H9 (cell line): ENCODE measurements at regions not wholly inside any gene's neighbourhood (a gene's known extent, or its start where the extent isn't known, plus 50 kb on each side); places are given as distances from the start of the nearest gene placed in this dataset.

Experiments used
- DNase-seq: peaks from one replicate; pipeline ENCODE4 v3.0.0-alpha.2; 2017
- H2AFZ ChIP-seq: one replicate; pipeline ENCODE4 v1.6.1; 2013; ENCODE audit warnings: mild to moderate bottlenecking, low read length, control low read depth, moderate library complexity
- H2AK5ac ChIP-seq: 2 replicates; pipeline ENCODE4 v1.6.1; 2013; ENCODE audit warnings: low read length, control low read depth, mixed read lengths; ENCODE audit not compliant: insufficient read length
- H2BK120ac ChIP-seq: one replicate; pipeline ENCODE4 v1.6.1; 2013; ENCODE audit warnings: low read depth, mild to moderate bottlenecking, low read length, control low read depth, inconsistent platforms; ENCODE audit not compliant: poor library complexity, severe bottlenecking
- H2BK12ac ChIP-seq: 2 replicates; pipeline ENCODE4 v1.6.1; 2013; ENCODE audit warnings: low read length, control low read depth, mixed read lengths, low read depth; ENCODE audit not compliant: insufficient read length
- H2BK15ac ChIP-seq: 2 replicates; pipeline ENCODE4 v1.6.1; 2013; ENCODE audit warnings: low read depth, low read length, control low read depth
- H2BK20ac ChIP-seq: one replicate; pipeline ENCODE4 v1.6.1; 2013; ENCODE audit warnings: low read depth, mild to moderate bottlenecking, low read length, control low read depth, inconsistent platforms; ENCODE audit not compliant: poor library complexity, severe bottlenecking
- H2BK5ac ChIP-seq: 2 replicates; pipeline ENCODE4 v1.6.1; 2013; ENCODE audit warnings: low read length, control low read depth, mixed read lengths; ENCODE audit not compliant: insufficient read length
- H3K14ac ChIP-seq: 2 replicates; pipeline ENCODE4 v1.6.1; 2013; ENCODE audit warnings: low read length, control low read depth; ENCODE audit not compliant: insufficient read depth
- H3K18ac ChIP-seq: 2 replicates; pipeline ENCODE4 v1.6.1; 2013; ENCODE audit warnings: low read depth, mild to moderate bottlenecking, mixed read lengths, low read length, control low read depth; ENCODE audit not compliant: insufficient read length
- H3K23ac ChIP-seq: 2 replicates; pipeline ENCODE4 v1.6.1; 2013; ENCODE audit warnings: low read length, control low read depth, mixed read lengths, low read depth; ENCODE audit not compliant: insufficient read length
- H3K23me2 ChIP-seq: 2 replicates; pipeline ENCODE4 v1.6.1; 2013; ENCODE audit warnings: low read depth, mild to moderate bottlenecking, mixed read lengths, low read length, control low read depth; ENCODE audit not compliant: insufficient read length, poor library complexity, severe bottlenecking
- H3K27ac ChIP-seq: 2 replicates; pipeline ENCODE4 v1.5.1; 2013; ENCODE audit warnings: low read length, control low read depth, mixed read lengths, low read depth; ENCODE audit not compliant: insufficient read length
- H3K27me3 ChIP-seq: 2 replicates; pipeline ENCODE4 v1.6.1; 2013; ENCODE audit warnings: low read length, control low read depth, inconsistent platforms; ENCODE audit not compliant: insufficient read depth
- H3K4ac ChIP-seq: 2 replicates; pipeline ENCODE4 v1.6.1; 2013; ENCODE audit warnings: low read depth, mild to moderate bottlenecking, control low read depth, inconsistent platforms, low read length, moderate library complexity
- H3K4me1 ChIP-seq: 2 replicates; pipeline ENCODE4 v1.6.1; 2013; ENCODE audit warnings: low read length, control low read depth, inconsistent platforms; ENCODE audit not compliant: insufficient read depth
- H3K4me2 ChIP-seq: 2 replicates; pipeline ENCODE4 v1.6.1; 2013; ENCODE audit warnings: low read length, control low read depth, mixed read lengths; ENCODE audit not compliant: insufficient read length, insufficient read depth
- H3K56ac ChIP-seq: 2 replicates; pipeline ENCODE4 v1.6.1; 2013; ENCODE audit warnings: low read depth, mild to moderate bottlenecking, mixed read lengths, low read length, control low read depth; ENCODE audit not compliant: insufficient read length
- H3K79me1 ChIP-seq: 2 replicates; pipeline ENCODE4 v1.6.1; 2013; ENCODE audit warnings: low read depth, mild to moderate bottlenecking, moderate library complexity, low read length, control low read depth, inconsistent platforms; ENCODE audit not compliant: insufficient read depth, poor library complexity, severe bottlenecking
- H3K79me2 ChIP-seq: 2 replicates; pipeline ENCODE4 v1.6.1; 2013; ENCODE audit warnings: low read length, control low read depth, inconsistent platforms; ENCODE audit not compliant: insufficient read depth
- H3K9ac ChIP-seq: 2 replicates; pipeline ENCODE4 v1.6.1; 2013; ENCODE audit warnings: low read length, control low read depth, mixed read lengths; ENCODE audit not compliant: insufficient read length; ENCODE audit errors: extremely low read depth
- H3K9me3 ChIP-seq: one replicate; pipeline ENCODE4 v1.6.1; 2013; ENCODE audit warnings: low read depth, low read length, inconsistent platforms; ENCODE audit not compliant: control insufficient read depth
- H3T11ph ChIP-seq: one replicate; pipeline ENCODE4 v1.6.1; 2013; ENCODE audit warnings: mild to moderate bottlenecking, low read length, control low read depth, inconsistent platforms
- H4K20me1 ChIP-seq: one replicate; pipeline ENCODE4 v1.6.1; 2013; ENCODE audit not compliant: control insufficient read depth, insufficient read length, insufficient read depth
- H4K5ac ChIP-seq: 2 replicates; pipeline ENCODE4 v1.6.1; 2013; ENCODE audit warnings: low read depth, mild to moderate bottlenecking, mixed read lengths, low read length, control low read depth; ENCODE audit not compliant: insufficient read length
- H4K8ac ChIP-seq: replicated peaks from 2 replicates; pipeline ENCODE4 v1.6.1; 2013; ENCODE audit warnings: low read length, control low read depth, mixed read lengths, low read depth; ENCODE audit not compliant: insufficient read length
- H4K91ac ChIP-seq: 2 replicates; pipeline ENCODE4 v1.6.1; 2013; ENCODE audit warnings: low read depth, mild to moderate bottlenecking, moderate library complexity, mixed read lengths, low read length, control low read depth; ENCODE audit not compliant: insufficient read length
- H3K27ac Mint-ChIP-seq, 3 experiments: 2 replicates in 2 of 3; 3 replicates in 1 of 3; pipeline ENCODE4 v1.8.0; 2020 to 2021; ENCODE audit warnings: mixed read lengths in 3 of 3, mild to moderate bottlenecking in 1 of 3, moderate library complexity in 1 of 3
- H3K27me3 Mint-ChIP-seq: 2 replicates; pipeline ENCODE4 v1.8.0; 2021; ENCODE audit warnings: low read depth, mild to moderate bottlenecking, moderate library complexity, mixed read lengths
- H3K36me3 Mint-ChIP-seq, 3 experiments: 2 replicates in 2 of 3; 3 replicates in 1 of 3; pipeline ENCODE4 v1.8.0; 2020 to 2021; ENCODE audit warnings: low read depth in 3 of 3, mixed read lengths in 3 of 3; ENCODE audit not compliant: insufficient read depth in 1 of 3
- H3K4me1 Mint-ChIP-seq, 2 experiments: 2 replicates each; pipeline ENCODE4 v1.8.0; 2020; ENCODE audit warnings: mixed read lengths in 2 of 2
- H3K4me3 Mint-ChIP-seq, 2 experiments: 2 replicates in 1 of 2; 3 replicates in 1 of 2; pipeline ENCODE4 v1.8.0; 2020 to 2021; ENCODE audit warnings: mild to moderate bottlenecking in 2 of 2, mixed read lengths in 2 of 2, moderate library complexity in 1 of 2
- H3K9me3 Mint-ChIP-seq, 2 experiments: 2 replicates in 1 of 2; 3 replicates in 1 of 2; pipeline ENCODE4 v1.8.0; 2020; ENCODE audit warnings: mild to moderate bottlenecking in 2 of 2, mixed read lengths in 2 of 2, moderate library complexity in 1 of 2
- WGBS: extraction: QIAGEN DNeasy Blood & Tissue Kit; methylation state at CpG from one replicate; pipeline ENCODE4 v1.1.7; 2013; ENCODE audit warnings: missing lambda C conversion rate, low lambda C conversion rate, mixed read lengths; ENCODE audit not compliant: insufficient read length; ENCODE audit errors: extremely low coverage; 5-methylcytosine and 5-hydroxymethylcytosine counted together
- TF ChIP-seq, protein P1 (sequence below): fragments of 200-600 bp; sonication (generic); conservative IDR thresholded peaks from 3 replicates; pipeline ENCODE4 v1.8.0; 2021; ENCODE audit warnings: antibody characterized with exemption, mild to moderate bottlenecking

DNA sequence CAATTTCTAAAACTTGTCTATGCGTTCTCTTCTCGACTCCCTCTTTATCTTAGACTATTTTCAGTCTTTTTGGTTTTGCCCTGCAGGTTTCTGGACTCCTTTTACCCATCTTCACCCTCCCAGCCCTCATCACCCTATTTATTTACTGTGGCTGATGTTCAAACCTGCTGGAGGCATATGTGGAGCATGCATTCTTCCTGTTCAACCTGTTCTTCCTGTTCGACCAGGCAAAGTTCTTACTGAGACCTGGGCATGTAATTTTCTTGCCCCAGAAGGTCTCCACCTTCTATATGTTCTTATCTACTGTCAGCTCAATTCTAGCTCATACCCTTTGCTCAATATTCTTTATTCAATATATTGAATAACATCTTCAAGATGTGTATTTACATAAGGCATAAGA is 69.4 kb upstream of the AGA start:
- Histone ChIP-seq H3K4ac (no peak overlapping the region), H3K14ac (no peak overlapping the region), H3K56ac (no peak overlapping the region), H4K91ac (no peak overlapping the region), H3K4me2 (no peak overlapping the region), H2BK5ac (no peak overlapping the region), H2AK5ac (no peak overlapping the region), H4K20me1 (no peaks in the 10 kb centered on the region), H2BK15ac (no peak overlapping the region), H3K9ac (no peak overlapping the region), H4K8ac (no peak overlapping the region), H3K18ac (no peak overlapping the region), H2BK20ac (no peak overlapping the region), H3K79me2 (no peaks in the 10 kb centered on the region), H3K27me3 (no peaks in the 10 kb centered on the region), H2BK120ac (no peak overlapping the region), H3K23ac (no peak overlapping the region), H3K23me2 (no peaks in the 10 kb centered on the region), H2BK12ac (no peak overlapping the region), H3K9me3 (no peaks in the 10 kb centered on the region), H4K5ac (no peak overlapping the region), H3K27ac (no peak overlapping the region), H3K4me1 (no peaks in the 10 kb centered on the region), H2AFZ (no peak overlapping the region), H3K79me1 (no peaks in the 10 kb centered on the region), H3T11ph (no peak overlapping the region)
- Mint-ChIP-seq H3K27me3 (no peaks in the 10 kb centered on the region), H3K9me3 (no peaks in the 10 kb centered on the region), H3K27ac (no peak overlapping the region), H3K4me1 (peaks cover 0 to 4% of the 10 kb centered on the region in 2 experiments; a peak in 2 of 4 replicates), H3K36me3 (0 out of 7 replicates have a peak, but pooled peaks cover 0 to 3% (median 0%) of the 10 kb centered on the region in 3 experiments), H3K4me3 (no peak overlapping the region)
- TF ChIP-seq, protein P1, sequence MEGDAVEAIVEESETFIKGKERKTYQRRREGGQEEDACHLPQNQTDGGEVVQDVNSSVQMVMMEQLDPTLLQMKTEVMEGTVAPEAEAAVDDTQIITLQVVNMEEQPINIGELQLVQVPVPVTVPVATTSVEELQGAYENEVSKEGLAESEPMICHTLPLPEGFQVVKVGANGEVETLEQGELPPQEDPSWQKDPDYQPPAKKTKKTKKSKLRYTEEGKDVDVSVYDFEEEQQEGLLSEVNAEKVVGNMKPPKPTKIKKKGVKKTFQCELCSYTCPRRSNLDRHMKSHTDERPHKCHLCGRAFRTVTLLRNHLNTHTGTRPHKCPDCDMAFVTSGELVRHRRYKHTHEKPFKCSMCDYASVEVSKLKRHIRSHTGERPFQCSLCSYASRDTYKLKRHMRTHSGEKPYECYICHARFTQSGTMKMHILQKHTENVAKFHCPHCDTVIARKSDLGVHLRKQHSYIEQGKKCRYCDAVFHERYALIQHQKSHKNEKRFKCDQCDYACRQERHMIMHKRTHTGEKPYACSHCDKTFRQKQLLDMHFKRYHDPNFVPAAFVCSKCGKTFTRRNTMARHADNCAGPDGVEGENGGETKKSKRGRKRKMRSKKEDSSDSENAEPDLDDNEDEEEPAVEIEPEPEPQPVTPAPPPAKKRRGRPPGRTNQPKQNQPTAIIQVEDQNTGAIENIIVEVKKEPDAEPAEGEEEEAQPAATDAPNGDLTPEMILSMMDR = no peak
- no peak for DNase-seq
- WGBS = no CpG with 5 or more reads among the region's 3 CpGs
